A673 (cell line): ENCODE measurements at regions not wholly inside any gene's neighbourhood (a gene's known extent, or its start where the extent isn't known, plus 50 kb on each side); places are given as distances from the start of the nearest gene placed in this dataset.

ENCODE experiments used
- BruUV-seq: library from RNA; stranded (reverse); fragments of 400-500 nt; replicated peaks from 2 replicates; lab custom pipeline; 2021; lab: Mats Ljungman, UMichigan
- CTCF ChIA-PET: fragments of 300-600 bp; sonication (Branson Sonifier 250); formaldehyde crosslinking; loops from one replicate; lab custom pipeline; 2022; ENCODE audit warnings: antibody characterized with exemption; lab: Charles Lee
- POLR2A ChIA-PET: fragments of 300-600 bp; sonication (Branson Sonifier 250); formaldehyde crosslinking; loops from one replicate; lab custom pipeline; 2022; ENCODE audit warnings: antibody characterized with exemption; ENCODE audit not compliant: low non-redundant PET; lab: Charles Lee
- DNase-seq: peaks from one replicate; pipeline ENCODE4 v3.0.0-alpha.2; 2015; ENCODE audit warnings: low spot score
- H3K27ac ChIP-seq: fragments of 200-600 bp; sonication (generic); 2 replicates; pipeline ENCODE4 v1.5.1; 2016; ENCODE audit warnings: mixed run types, low read depth, mild to moderate bottlenecking, mixed read lengths, antibody characterized with exemption, low read length; ENCODE audit not compliant: poor library complexity, severe bottlenecking
- H3K27me3 ChIP-seq: fragments of 200-600 bp; sonication (generic); replicated peaks from 2 replicates; pipeline ENCODE4 v1.6.1; 2017; ENCODE audit warnings: mixed run types, low read depth, mild to moderate bottlenecking, mixed read lengths, antibody characterized with exemption, low read length; ENCODE audit not compliant: insufficient read depth, poor library complexity
- H3K36me3 ChIP-seq: fragments of 200-600 bp; sonication (generic); 2 replicates; pipeline ENCODE4 v1.6.1; 2016; ENCODE audit warnings: mixed run types, mild to moderate bottlenecking, mixed read lengths, antibody characterized with exemption, low read length; ENCODE audit not compliant: insufficient read depth, poor library complexity, severe bottlenecking
- H3K4me1 ChIP-seq: fragments of 200-600 bp; sonication (generic); 2 replicates; pipeline ENCODE4 v1.6.1; 2017; ENCODE audit warnings: mixed run types, mild to moderate bottlenecking, mixed read lengths, antibody characterized with exemption, low read length; ENCODE audit not compliant: insufficient read depth, poor library complexity, severe bottlenecking
- H3K4me3 ChIP-seq: fragments of 200-600 bp; sonication (generic); 2 replicates; pipeline ENCODE4 v1.5.1; 2016; ENCODE audit warnings: low read depth, mixed run types, mild to moderate bottlenecking, mixed read lengths, low read length; ENCODE audit not compliant: poor library complexity, severe bottlenecking
- H3K9me3 ChIP-seq: fragments of 200-600 bp; sonication (generic); 2 replicates; pipeline ENCODE4 v1.6.1; 2016; ENCODE audit warnings: mixed run types, low read depth, mild to moderate bottlenecking, mixed read lengths, antibody characterized with exemption, low read length; ENCODE audit not compliant: poor library complexity, severe bottlenecking
- CTCF ChIP-seq: fragments of 300-800, 200-600 bp; sonication (generic); conservative IDR thresholded peaks from 2 replicates; pipeline ENCODE4 v1.5.1; 2017; ENCODE audit warnings: low read depth, mild to moderate bottlenecking, antibody characterized with exemption, low read length, moderate library complexity, mixed read lengths
- EZH2 ChIP-seq: fragments of 200-600 bp; sonication (generic); IDR thresholded peaks from 2 replicates; pipeline ENCODE4 v1.6.1; 2017; ENCODE audit warnings: borderline replicate concordance, low read depth, mild to moderate bottlenecking, mixed read lengths, antibody characterized with exemption, low read length; ENCODE audit not compliant: poor library complexity, severe bottlenecking
- intact Hi-C: fragments of 100-400 bp; cut with micrococcal nuclease; formaldehyde crosslinking; loops from one replicate; pipeline ENCODE4 v1.10.0; 2022; ENCODE audit not compliant: unreplicated experiment

DNA sequence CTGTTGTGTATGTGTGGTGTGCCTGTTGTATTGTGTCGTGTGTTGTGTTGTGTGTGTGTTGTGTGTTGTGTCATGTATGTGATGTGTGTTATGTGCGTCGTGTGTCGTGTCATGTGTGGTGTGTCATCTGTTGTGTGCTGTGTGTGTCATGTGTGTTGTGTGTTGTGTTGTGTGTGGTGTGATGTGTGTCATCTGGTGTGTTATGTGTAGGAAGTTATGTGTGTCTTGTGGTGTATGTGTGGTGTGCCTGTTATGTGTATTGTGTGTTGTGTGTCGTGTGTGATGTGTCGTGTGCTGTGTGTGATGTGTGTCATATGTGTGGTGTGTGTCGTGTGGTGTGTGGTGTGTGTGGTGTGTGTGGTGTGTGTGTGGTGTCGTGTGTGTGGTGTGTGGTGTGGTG, 145.2 kb downstream of the DNAJB6 start:
- BruUV-seq, result no TSS peak
- peaks cover 5% of the 10 kb centered on the region for H3K27me3 ChIP-seq
- H3K4me3 ChIP-seq, result no peak overlapping the region
- no peaks in the 10 kb centered on the region for H3K4me1 ChIP-seq
- no peaks in the 10 kb centered on the region for H3K36me3 ChIP-seq
- no peak for TF ChIP-seq EZH2
- TF ChIP-seq CTCF, result no peak
- no peak overlapping the region for H3K27ac ChIP-seq
- CTCF ChIA-PET, result no interaction called here
- intact Hi-C loops, result no loop called here
- POLR2A ChIA-PET, result no interaction called here
- no peak for DNase-seq
- no peaks in the 10 kb centered on the region for H3K9me3 ChIP-seq

GRCh38 chr7:157482517-157483087, 145.8 kb downstream of the DNAJB6 start:
- no peak overlapping the region for H3K4me3 ChIP-seq
- POLR2A ChIA-PET, result no interaction called here

GRCh38 chr7:157483515-157483914, 146.7 kb downstream of the DNAJB6 start:
- Histone ChIP-seq H3K4me3 (no peak overlapping the region), H3K4me1 (no peaks in the 10 kb centered on the region), H3K9me3 (no peaks in the 10 kb centered on the region), H3K27me3 (peaks cover 5% of the 10 kb centered on the region), H3K36me3 (no peaks in the 10 kb centered on the region), H3K27ac (no peak overlapping the region)
- intact Hi-C loops, result no loop called here
- ChIA-PET POLR2A (no interaction called here), CTCF (no interaction called here)
- TF ChIP-seq CTCF (no peak), EZH2 (no peak)
- no peak for DNase-seq
- BruUV-seq, result no TSS peak

More at GRCh38 chr7:157482517-157483087, 145.8 kb downstream of the DNAJB6 start:
- BruUV-seq, result no TSS peak
- Histone ChIP-seq H3K36me3 (no peaks in the 10 kb centered on the region), H3K4me1 (no peaks in the 10 kb centered on the region), H3K27ac (no peak overlapping the region), H3K9me3 (no peaks in the 10 kb centered on the region), H3K27me3 (peaks cover 5% of the 10 kb centered on the region)
- TF ChIP-seq CTCF (no peak), EZH2 (no peak)
- intact Hi-C loops, result no loop called here
- CTCF ChIA-PET, result no interaction called here
- no peak for DNase-seq
